ENCODE measurements at regions not wholly inside any gene's neighbourhood (a gene's known extent, or its start where the extent isn't known, plus 50 kb on each side); places are given as distances from the start of the nearest gene placed in this dataset.

GRCh38 chr6:89026151-89026550 is 54.4 kb upstream of the PNRC1 start:
- no peak for TF ChIP-seq CTCF (IDR thresholded peaks at IDR 0.05)
- TF ChIP-seq EP300 (IDR thresholded peaks at IDR 0.05) = no peak
